ENCODE measurements at regions not wholly inside any gene's neighbourhood (a gene's known extent, or its start where the extent isn't known, plus 50 kb on each side); places are given as distances from the start of the nearest gene placed in this dataset.

DNA sequence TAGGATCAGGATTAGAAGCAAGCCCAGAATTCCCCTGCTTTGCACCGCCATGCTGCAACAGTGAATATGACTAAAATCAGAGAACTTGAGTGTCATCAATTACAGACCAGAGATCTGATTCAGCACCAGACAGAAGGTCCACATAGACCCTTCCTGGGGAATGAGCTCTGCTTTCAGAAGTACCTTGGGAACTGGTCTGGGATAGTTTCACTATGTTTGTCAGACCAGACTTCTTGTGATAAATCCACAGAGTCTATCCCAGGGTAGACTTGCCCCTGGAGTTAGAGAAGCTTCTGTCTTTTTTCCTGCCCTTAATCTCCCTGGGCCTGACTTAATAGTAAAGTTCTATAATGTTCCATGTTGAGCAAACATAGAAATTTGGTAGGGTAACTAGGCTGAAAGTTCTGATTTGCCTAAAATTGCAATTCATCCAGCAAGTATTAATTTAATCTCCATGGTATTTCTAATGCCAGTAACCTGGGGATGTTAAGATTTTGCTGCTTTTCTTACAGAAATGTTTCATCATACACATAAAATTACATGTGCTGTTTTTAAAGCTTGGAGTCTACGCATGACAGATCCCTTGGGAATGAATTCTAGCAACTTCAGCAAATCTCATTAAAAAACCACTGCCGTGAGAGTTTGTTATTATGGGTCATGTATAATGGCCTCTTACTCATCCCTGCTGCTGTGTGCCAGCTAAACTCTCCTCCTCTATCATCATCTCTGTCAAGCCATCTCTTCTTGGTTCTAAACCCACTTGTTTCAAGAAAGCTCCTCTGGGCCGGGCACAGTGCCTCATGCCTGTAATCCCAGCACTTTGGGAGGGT lies 61.3 kb upstream of the METAP2 start:
- peaks cover 13% of the 10 kb centered on the region for H3K4me1 Mint-ChIP-seq (ENCODE audit: low read depth)
- no peak for DNase-seq (ENCODE audit: low spot score, unreplicated experiment)
- no peaks in the 10 kb centered on the region for H3K36me3 Mint-ChIP-seq (ENCODE audit: insufficient read depth)
- H3K9me3 Mint-ChIP-seq (ENCODE audit: low read depth): peaks cover 3% of the 10 kb centered on the region
- no peak overlapping the region for H3K4me3 Mint-ChIP-seq (ENCODE audit: low read depth)
- no peak overlapping the region for H3K27ac Mint-ChIP-seq
- H3K27me3 Mint-ChIP-seq: peaks cover 5% of the 10 kb centered on the region
- no peak for TF ChIP-seq CTCF (IDR thresholded peaks at IDR 0.05; ENCODE audit: unreplicated experiment)

DNA sequence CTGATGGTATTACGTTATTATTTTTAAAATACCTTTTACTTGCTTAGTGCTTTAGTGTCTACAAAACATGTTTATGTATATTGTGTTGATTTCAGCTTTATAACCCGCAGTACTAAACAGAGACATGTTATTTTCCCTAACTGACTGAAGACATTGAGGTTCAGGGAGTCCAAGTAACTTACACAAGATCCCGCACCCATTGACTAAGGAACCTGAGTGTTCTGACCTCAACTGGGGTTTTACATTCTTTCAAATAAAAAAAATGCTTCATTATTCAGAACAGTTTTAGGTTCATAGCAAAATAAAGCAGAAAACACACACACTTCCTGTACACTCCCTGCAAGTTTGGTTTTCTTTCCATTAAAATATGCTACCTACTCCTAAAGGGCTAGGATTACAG lies 60.4 kb upstream of the METAP2 start:
- Mint-ChIP-seq H3K27ac (no peak overlapping the region), H3K27me3 (no peaks in the 10 kb centered on the region), H3K4me1 (ENCODE audit: low read depth) (peaks cover 13% of the 10 kb centered on the region), H3K36me3 (ENCODE audit: insufficient read depth) (no peaks in the 10 kb centered on the region), H3K9me3 (ENCODE audit: low read depth) (peaks cover 3% of the 10 kb centered on the region), H3K4me3 (ENCODE audit: low read depth) (no peak overlapping the region)
- no peak for DNase-seq (ENCODE audit: low spot score, unreplicated experiment)
- no peak for TF ChIP-seq CTCF (IDR thresholded peaks at IDR 0.05; ENCODE audit: unreplicated experiment)

- Mint-ChIP-seq H3K4me3 (ENCODE audit: low read depth) (no peak overlapping the region), H3K27me3 (no peaks in the 10 kb centered on the region), H3K36me3 (ENCODE audit: insufficient read depth) (no peaks in the 10 kb centered on the region), H3K27ac (no peak overlapping the region), H3K9me3 (ENCODE audit: low read depth) (peaks cover 3% of the 10 kb centered on the region), H3K4me1 (ENCODE audit: low read depth) (peaks cover 11% of the 10 kb centered on the region)
- TF ChIP-seq CTCF (IDR thresholded peaks at IDR 0.05; ENCODE audit: unreplicated experiment): no peak
- DNase-seq (ENCODE audit: low spot score, unreplicated experiment): no peak
Observed at GRCh38 chr12:95415451-95415850, 58.5 kb upstream of the METAP2 start.

- no peaks in the 10 kb centered on the region for H3K27me3 Mint-ChIP-seq
- H3K36me3 Mint-ChIP-seq (ENCODE audit: insufficient read depth): no peaks in the 10 kb centered on the region
- H3K27ac Mint-ChIP-seq: no peak overlapping the region
- H3K4me1 Mint-ChIP-seq (ENCODE audit: low read depth): peaks cover 8% of the 10 kb centered on the region
- H3K4me3 Mint-ChIP-seq (ENCODE audit: low read depth): no peak overlapping the region
- TF ChIP-seq CTCF (IDR thresholded peaks at IDR 0.05; ENCODE audit: unreplicated experiment): no peak
- no peak for DNase-seq (ENCODE audit: low spot score, unreplicated experiment)
- no peaks in the 10 kb centered on the region for H3K9me3 Mint-ChIP-seq (ENCODE audit: low read depth)
Observed at GRCh38 chr12:95416111-95416636, 57.8 kb upstream of the METAP2 start.

- DNase-seq (ENCODE audit: low spot score, unreplicated experiment): no peak
- TF ChIP-seq CTCF (IDR thresholded peaks at IDR 0.05; ENCODE audit: unreplicated experiment): no peak
- H3K27ac Mint-ChIP-seq: no peak overlapping the region
- peaks cover 2% of the 10 kb centered on the region for H3K4me1 Mint-ChIP-seq (ENCODE audit: low read depth)
- H3K4me3 Mint-ChIP-seq (ENCODE audit: low read depth): no peak overlapping the region
- no peaks in the 10 kb centered on the region for H3K27me3 Mint-ChIP-seq
- H3K9me3 Mint-ChIP-seq (ENCODE audit: low read depth): no peaks in the 10 kb centered on the region
- H3K36me3 Mint-ChIP-seq (ENCODE audit: insufficient read depth): no peaks in the 10 kb centered on the region
Observed at GRCh38 chr12:95417372-95417771, 56.6 kb upstream of the METAP2 start.
